ENCODE measurements at regions not wholly inside any gene's neighbourhood (a gene's known extent, or its start where the extent isn't known, plus 50 kb on each side); places are given as distances from the start of the nearest gene placed in this dataset.

- Histone ChIP-seq H3K27ac (ENCODE audit: low read length) (no peak overlapping the region), H3K9me2 (ENCODE audit: insufficient read depth, low read length) (no peaks in the 10 kb centered on the region), H2AFZ (ENCODE audit: low read depth, low read length) (no peak overlapping the region), H3F3A (ENCODE audit: insufficient read depth, low read length, poor library complexity, severe bottlenecking) (no peaks in the 10 kb centered on the region), H3K9me3 (ENCODE audit: low read length) (no peaks in the 10 kb centered on the region), H3K4me3 (ENCODE audit: low read length) (no peak overlapping the region), H3K4me2 (ENCODE audit: low read length) (no peak overlapping the region), H4K20me1 (ENCODE audit: insufficient read depth) (no peaks in the 10 kb centered on the region), H3K9ac (ENCODE audit: low read length) (no peak overlapping the region), H3K27me3 (ENCODE audit: insufficient read depth, low read depth, low read length) (no peaks in the 10 kb centered on the region), H3K79me2 (replicated peaks; ENCODE audit: insufficient read depth, low read length) (no peaks in the 10 kb centered on the region), H3K36me3 (ENCODE audit: insufficient read depth, low read length) (no peaks in the 10 kb centered on the region)
- TF ChIP-seq EP300 (conservative IDR thresholded peaks at IDR 0.05; ENCODE audit: poor library complexity, severe bottlenecking): no peak
- no peak for TF ChIP-seq MXI1 (conservative IDR thresholded peaks at IDR 0.05; ENCODE audit: poor library complexity, severe bottlenecking)
- TF ChIP-seq SMC3 (conservative IDR thresholded peaks at IDR 0.05; ENCODE audit: poor library complexity): no peak
- TF ChIP-seq REST (IDR thresholded peaks at IDR 0.05; ENCODE audit: borderline replicate concordance): no peak
- no peak for TF ChIP-seq RAD21 (conservative IDR thresholded peaks at IDR 0.05)
- TF ChIP-seq POLR2AphosphoS5 (IDR thresholded peaks at IDR 0.05): no peak
- no peak for TF ChIP-seq CTCF (IDR thresholded peaks at IDR 0.05; ENCODE audit: poor library complexity, severe bottlenecking)
- TF ChIP-seq TAF1 (IDR thresholded peaks at IDR 0.05; ENCODE audit: low read depth): no peak
- TF ChIP-seq EZH2 (IDR thresholded peaks at IDR 0.05; ENCODE audit: borderline replicate concordance, insufficient read depth, low read length, poor library complexity, severe bottlenecking): no peak
Measured at GRCh38 chr17:56026915-56027314, 126.4 kb upstream of the ANKFN1 start.

- no peak overlapping the region for H3K4me2 ChIP-seq (ENCODE audit: low read length)
- H3K79me2 ChIP-seq (replicated peaks; ENCODE audit: insufficient read depth, low read length): no peaks in the 10 kb centered on the region
- TF ChIP-seq POLR2AphosphoS5 (IDR thresholded peaks at IDR 0.05) (no peak), EZH2 (IDR thresholded peaks at IDR 0.05; ENCODE audit: borderline replicate concordance, insufficient read depth, low read length, poor library complexity, severe bottlenecking) (no peak), SMC3 (conservative IDR thresholded peaks at IDR 0.05; ENCODE audit: poor library complexity) (no peak), TAF1 (IDR thresholded peaks at IDR 0.05; ENCODE audit: low read depth) (no peak), MXI1 (conservative IDR thresholded peaks at IDR 0.05; ENCODE audit: poor library complexity, severe bottlenecking) (no peak), RAD21 (conservative IDR thresholded peaks at IDR 0.05) (no peak), EP300 (conservative IDR thresholded peaks at IDR 0.05; ENCODE audit: poor library complexity, severe bottlenecking) (no peak)
- H3K9ac ChIP-seq (ENCODE audit: low read length): no peak overlapping the region
- H3K36me3 ChIP-seq (ENCODE audit: insufficient read depth, low read length): no peaks in the 10 kb centered on the region
- no peaks in the 10 kb centered on the region for H4K20me1 ChIP-seq (ENCODE audit: insufficient read depth)
- no peaks in the 10 kb centered on the region for H3K9me3 ChIP-seq (ENCODE audit: low read length)
- H3K27ac ChIP-seq (ENCODE audit: low read length): no peak overlapping the region
- no peak overlapping the region for H2AFZ ChIP-seq (ENCODE audit: low read depth, low read length)
- H3K4me3 ChIP-seq (ENCODE audit: low read length): no peak overlapping the region
- no peaks in the 10 kb centered on the region for H3K27me3 ChIP-seq (ENCODE audit: insufficient read depth, low read depth, low read length)
- no peaks in the 10 kb centered on the region for H3F3A ChIP-seq (ENCODE audit: insufficient read depth, low read length, poor library complexity, severe bottlenecking)
- no peaks in the 10 kb centered on the region for H3K9me2 ChIP-seq (ENCODE audit: insufficient read depth, low read length)
Measured at GRCh38 chr17:56028837-56029236, 124.4 kb upstream of the ANKFN1 start.
